ENCODE measurements at regions not wholly inside any gene's neighbourhood (a gene's known extent, or its start where the extent isn't known, plus 50 kb on each side); places are given as distances from the start of the nearest gene placed in this dataset.

DNA sequence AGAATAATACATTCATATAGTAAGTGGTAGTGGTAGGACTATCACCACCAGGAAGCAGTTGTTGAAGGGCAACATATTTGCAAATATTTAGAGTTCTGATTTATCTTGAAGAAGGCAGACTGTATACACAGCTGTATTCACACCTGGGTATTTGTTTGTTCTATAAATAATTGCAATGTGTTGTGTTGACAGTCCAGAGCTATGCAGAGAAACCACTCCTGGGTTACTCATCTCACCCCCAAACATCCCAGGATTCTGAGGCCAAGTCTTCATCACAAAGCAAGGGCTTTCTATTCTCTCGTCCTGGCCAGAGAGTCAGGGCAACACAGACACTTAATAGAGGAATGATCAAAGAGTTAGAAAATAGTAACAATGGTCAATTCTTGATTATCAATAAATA, 102.1 kb upstream of the FAT3 start:
- Histone ChIP-seq H3K4me3 (no peak overlapping the region), H3K4me1 (no peaks in the 10 kb centered on the region), H3K36me3 (no peaks in the 10 kb centered on the region), H3K27ac (no peak overlapping the region), H3K27me3 (no peaks in the 10 kb centered on the region), H3K9me3 (no peaks in the 10 kb centered on the region)
- DNase-seq (no peak), ATAC-seq (no peak)
- TF ChIP-seq, protein P1, sequence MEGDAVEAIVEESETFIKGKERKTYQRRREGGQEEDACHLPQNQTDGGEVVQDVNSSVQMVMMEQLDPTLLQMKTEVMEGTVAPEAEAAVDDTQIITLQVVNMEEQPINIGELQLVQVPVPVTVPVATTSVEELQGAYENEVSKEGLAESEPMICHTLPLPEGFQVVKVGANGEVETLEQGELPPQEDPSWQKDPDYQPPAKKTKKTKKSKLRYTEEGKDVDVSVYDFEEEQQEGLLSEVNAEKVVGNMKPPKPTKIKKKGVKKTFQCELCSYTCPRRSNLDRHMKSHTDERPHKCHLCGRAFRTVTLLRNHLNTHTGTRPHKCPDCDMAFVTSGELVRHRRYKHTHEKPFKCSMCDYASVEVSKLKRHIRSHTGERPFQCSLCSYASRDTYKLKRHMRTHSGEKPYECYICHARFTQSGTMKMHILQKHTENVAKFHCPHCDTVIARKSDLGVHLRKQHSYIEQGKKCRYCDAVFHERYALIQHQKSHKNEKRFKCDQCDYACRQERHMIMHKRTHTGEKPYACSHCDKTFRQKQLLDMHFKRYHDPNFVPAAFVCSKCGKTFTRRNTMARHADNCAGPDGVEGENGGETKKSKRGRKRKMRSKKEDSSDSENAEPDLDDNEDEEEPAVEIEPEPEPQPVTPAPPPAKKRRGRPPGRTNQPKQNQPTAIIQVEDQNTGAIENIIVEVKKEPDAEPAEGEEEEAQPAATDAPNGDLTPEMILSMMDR (IDR thresholded peaks at IDR 0.05), result no peak
- TF ChIP-seq POLR2A (IDR thresholded peaks at IDR 0.05), result no peak
- intact Hi-C loops (cut with DNase I), result no loop called here
- 46% methylated on average over 1 of the region's 1 CpG for WGBS (ENCODE audit: insufficient coverage, low coverage, low lambda C conversion rate, missing lambda C conversion rate)

DNA sequence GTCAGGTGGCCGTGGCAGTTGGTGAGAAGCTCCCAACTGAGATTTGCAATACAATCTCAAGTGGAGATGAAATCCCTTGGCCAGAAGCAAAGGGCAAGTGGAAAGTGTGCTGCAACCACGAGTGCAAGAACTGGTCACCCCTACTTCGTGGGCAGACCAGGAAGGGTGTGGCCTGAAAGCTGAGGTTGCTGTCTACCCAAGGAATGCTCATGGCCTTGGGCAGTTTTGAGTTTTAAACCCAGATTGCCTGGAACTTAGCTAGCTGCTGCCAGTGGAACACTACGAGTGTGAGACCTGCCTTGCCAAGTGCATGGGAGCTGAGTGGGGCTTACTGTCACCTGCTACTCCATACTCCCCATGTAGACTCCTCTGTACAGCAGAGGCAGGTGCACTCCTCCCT, 113.3 kb upstream of the FAT3 start:
- Histone ChIP-seq H3K4me3 (no peak overlapping the region), H3K27me3 (no peaks in the 10 kb centered on the region), H3K4me1 (no peaks in the 10 kb centered on the region), H3K36me3 (no peaks in the 10 kb centered on the region), H3K27ac (no peak overlapping the region), H3K9me3 (peaks cover 0 to 4% (median 1%) of the 10 kb centered on the region in 4 donors)
- no peak for ATAC-seq
- intact Hi-C loops (cut with DNase I), result no loop called here
- no peak for DNase-seq
- TF ChIP-seq POLR2A (IDR thresholded peaks at IDR 0.05), result no peak
- TF ChIP-seq, protein P1 (IDR thresholded peaks at IDR 0.05), result no peak
- 10% methylated on average over 3 of the region's 4 CpGs for WGBS (ENCODE audit: insufficient coverage, low coverage, low lambda C conversion rate, missing lambda C conversion rate)

DNA sequence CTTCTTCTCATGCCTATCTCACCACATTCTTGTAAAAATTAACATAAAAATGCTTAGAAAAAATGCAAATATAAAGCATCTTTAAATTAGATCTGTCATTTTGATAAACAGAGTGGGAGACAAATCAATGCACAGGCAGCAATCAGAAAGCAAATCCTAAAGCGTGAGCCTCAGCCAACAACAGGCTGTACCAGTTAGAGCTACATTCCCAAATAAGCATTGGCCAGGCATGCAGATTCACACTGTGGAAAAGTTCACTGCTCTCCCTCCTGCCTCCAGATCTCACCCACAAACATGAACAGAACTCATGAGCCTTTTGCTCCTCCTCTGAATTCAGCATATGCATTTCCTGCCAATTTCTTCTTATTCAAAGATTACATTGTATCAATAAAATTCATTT, 115.2 kb upstream of the FAT3 start:
- H3K27ac ChIP-seq, result no peak overlapping the region
- H3K27me3 ChIP-seq, result no peaks in the 10 kb centered on the region
- H3K36me3 ChIP-seq, result no peaks in the 10 kb centered on the region
- WGBS (ENCODE audit: insufficient coverage, low coverage, low lambda C conversion rate, missing lambda C conversion rate), result 14% methylated on average over 1 of the region's 1 CpG
- DNase-seq, result no peak
- H3K9me3 ChIP-seq, result peaks cover 0 to 4% (median 1%) of the 10 kb centered on the region in 4 donors
- no peak for ATAC-seq
- no peak for TF ChIP-seq POLR2A (IDR thresholded peaks at IDR 0.05)
- TF ChIP-seq, protein P1 (IDR thresholded peaks at IDR 0.05), result no peak
- H3K4me3 ChIP-seq, result no peak overlapping the region
- intact Hi-C loops (cut with DNase I), result no loop called here
- no peaks in the 10 kb centered on the region for H3K4me1 ChIP-seq

DNA sequence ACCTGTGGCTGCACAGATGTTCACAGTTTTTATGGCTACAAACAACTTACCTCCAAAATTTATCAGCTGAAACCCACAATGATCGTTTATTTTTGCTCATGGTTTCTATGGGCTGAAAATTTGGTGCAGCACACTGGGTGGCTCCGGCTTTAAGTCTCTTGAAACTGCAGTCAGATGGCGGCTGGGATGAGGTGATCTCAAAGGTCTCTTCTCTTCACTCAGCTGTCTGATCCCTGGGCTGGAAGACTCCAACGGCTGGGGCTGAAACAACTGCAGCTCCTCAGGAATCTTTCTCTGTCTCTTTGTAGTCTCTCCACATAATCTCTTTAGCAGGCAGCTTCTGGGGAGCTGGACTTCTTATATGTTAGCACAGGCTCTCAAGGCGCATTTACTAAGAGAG, 117.3 kb upstream of the FAT3 start:
- WGBS (ENCODE audit: insufficient coverage, low coverage, low lambda C conversion rate, missing lambda C conversion rate), result 59% methylated on average over 5 of the region's 5 CpGs
- Histone ChIP-seq H3K9me3 (no peaks in the 10 kb centered on the region), H3K27ac (no peak overlapping the region), H3K4me1 (no peaks in the 10 kb centered on the region), H3K4me3 (no peak overlapping the region), H3K36me3 (no peaks in the 10 kb centered on the region), H3K27me3 (no peaks in the 10 kb centered on the region)
- no peak for ATAC-seq
- no peak for TF ChIP-seq POLR2A (IDR thresholded peaks at IDR 0.05)
- TF ChIP-seq, protein P1 (IDR thresholded peaks at IDR 0.05), result no peak
- no peak for DNase-seq
- intact Hi-C loops (cut with DNase I), result no loop called here

DNA sequence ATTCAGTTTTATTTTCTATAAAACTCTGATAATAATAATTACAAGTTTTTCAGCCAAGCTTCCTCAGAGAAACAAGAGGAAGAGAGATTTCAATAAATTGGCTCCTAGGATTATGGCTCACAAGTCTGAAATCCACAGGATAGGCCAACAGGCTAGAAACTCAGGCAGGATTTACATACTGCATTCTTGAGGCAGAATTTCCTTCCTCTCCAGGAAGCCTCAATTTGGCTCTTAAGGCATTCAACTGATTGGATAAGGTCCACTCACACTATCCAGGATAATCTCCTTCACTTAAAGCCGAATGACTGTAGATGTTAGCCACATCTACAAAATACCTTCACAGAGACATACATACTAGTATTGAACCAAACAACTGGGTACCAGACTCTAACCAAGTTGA, 120.3 kb upstream of the FAT3 start:
- no peak for TF ChIP-seq POLR2A (IDR thresholded peaks at IDR 0.05)
- TF ChIP-seq, protein P1 (IDR thresholded peaks at IDR 0.05), result no peak
- 55% methylated on average over 1 of the region's 1 CpG for WGBS (ENCODE audit: insufficient coverage, low coverage, low lambda C conversion rate, missing lambda C conversion rate)

More for the DNA sequence above, 120.3 kb upstream of the FAT3 start:
- no peaks in the 10 kb centered on the region for H3K27me3 ChIP-seq
- DNase-seq, result no peak
- ATAC-seq, result no peak
- H3K4me3 ChIP-seq, result no peak overlapping the region
- H3K27ac ChIP-seq, result no peak overlapping the region
- intact Hi-C loops (cut with DNase I), result no loop called here
- H3K4me1 ChIP-seq, result no peaks in the 10 kb centered on the region
- no peaks in the 10 kb centered on the region for H3K9me3 ChIP-seq
- H3K36me3 ChIP-seq, result no peaks in the 10 kb centered on the region
